Panc1 (cell line): ENCODE measurements at regions not wholly inside any gene's neighbourhood (a gene's known extent, or its start where the extent isn't known, plus 50 kb on each side); places are given as distances from the start of the nearest gene placed in this dataset.

Experiments used
- ATAC-seq: fragments of 200-7000 bp; cut with Tn5 transposase; 2 replicates; pipeline ENCODE4 v1.9.1; 2020; ENCODE audit warnings: mild to moderate bottlenecking, moderate library complexity
- BruUV-seq: library from RNA; stranded (reverse); fragments of 400-500 nt; replicated peaks from 2 replicates; lab custom pipeline; 2021; lab: Mats Ljungman, UMichigan
- CTCF ChIA-PET: fragments of 300-600 bp; sonication (Branson Sonifier 250); formaldehyde crosslinking; loops from one replicate; lab custom pipeline; 2022; ENCODE audit warnings: antibody characterized with exemption; lab: Charles Lee
- POLR2A ChIA-PET: fragments of 300-600 bp; sonication (Branson Sonifier 250); formaldehyde crosslinking; loops from one replicate; lab custom pipeline; 2022; ENCODE audit warnings: antibody characterized with exemption; lab: Charles Lee
- DNase-seq: peaks from one replicate; pipeline ENCODE4 v3.0.0-alpha.2; 2010; ENCODE audit warnings: low read depth, low spot score
- H3K27ac ChIP-seq: 2 replicates; pipeline ENCODE4 v1.5.1; 2011; ENCODE audit warnings: mild to moderate bottlenecking, low read length, inconsistent platforms
- H3K27me3 ChIP-seq: fragments of 200-500 bp; sonication (Bioruptor generic); 2 replicates; pipeline ENCODE4 v1.6.0; 2014; ENCODE audit warnings: low read length, inconsistent platforms; ENCODE audit not compliant: control insufficient read depth, insufficient read depth
- H3K36me3 ChIP-seq: fragments of 200-500 bp; sonication (Bioruptor generic); 2 replicates; pipeline ENCODE4 v1.5.1; 2014; ENCODE audit warnings: inconsistent platforms, mild to moderate bottlenecking, low read length, moderate library complexity; ENCODE audit not compliant: control insufficient read depth, insufficient read depth
- H3K4me1 ChIP-seq: 2 replicates; pipeline ENCODE4 v1.5.1; 2011; ENCODE audit warnings: inconsistent platforms, mild to moderate bottlenecking, low read length, moderate library complexity; ENCODE audit not compliant: control insufficient read depth, insufficient read depth
- H3K4me3 ChIP-seq, 2 experiments: 2 replicates each; pipeline ENCODE4 v1.5.1; 2011 to 2012; ENCODE audit warnings: low read depth in 2 of 2, low read length in 2 of 2, mild to moderate bottlenecking in 2 of 2, inconsistent platforms in 1 of 2, moderate library complexity in 1 of 2
- H3K9me3 ChIP-seq: fragments of 200-500 bp; sonication (Bioruptor generic); 2 replicates; pipeline ENCODE4 v1.5.1; 2014; ENCODE audit warnings: low read depth, mild to moderate bottlenecking, inconsistent platforms, low read length, moderate library complexity; ENCODE audit not compliant: control insufficient read depth, insufficient read depth
- POLR2AphosphoS5 ChIP-seq: IDR thresholded peaks from 2 replicates; pipeline ENCODE4 v1.6.1; 2012; ENCODE audit warnings: mild to moderate bottlenecking, low read depth, low read length, moderate library complexity
- SIN3A ChIP-seq: IDR thresholded peaks from 2 replicates; pipeline ENCODE4 v1.6.1; 2012; ENCODE audit warnings: low read depth, mild to moderate bottlenecking, low read length, moderate library complexity, borderline replicate concordance; ENCODE audit not compliant: insufficient read depth
- TCF7L2 ChIP-seq: IDR thresholded peaks from 2 replicates; pipeline ENCODE4 v1.6.1; 2011; ENCODE audit warnings: mild to moderate bottlenecking, low read depth, low read length, inconsistent platforms
- in situ Hi-C: cut with HindIII; loops from 2 replicates; pipeline ENCODE4 v1.10.0; 2016; ENCODE audit warnings: low sequenced_read_pairs, low pct_unique_long_range_greater_than_20kb
- intact Hi-C: fragments of 100-400 bp; cut with micrococcal nuclease; formaldehyde crosslinking; loops from one replicate; pipeline ENCODE4 v1.10.0; 2022; ENCODE audit not compliant: unreplicated experiment
- TF ChIP-seq, protein P1 (sequence below): fragments of 450-650 bp; IDR thresholded peaks from 2 replicates; pipeline ENCODE4 v1.5.1; 2017; ENCODE audit warnings: mild to moderate bottlenecking
- TF ChIP-seq, protein P2 (sequence below), 2 experiments: IDR thresholded peaks; 2 replicates each; pipeline ENCODE4 v1.6.1; 2011 to 2012; ENCODE audit warnings: low read depth in 2 of 2, control low read depth in 1 of 2, low read length in 1 of 2, mild to moderate bottlenecking in 1 of 2, moderate library complexity in 1 of 2; ENCODE audit not compliant: insufficient read depth in 1 of 2

DNA sequence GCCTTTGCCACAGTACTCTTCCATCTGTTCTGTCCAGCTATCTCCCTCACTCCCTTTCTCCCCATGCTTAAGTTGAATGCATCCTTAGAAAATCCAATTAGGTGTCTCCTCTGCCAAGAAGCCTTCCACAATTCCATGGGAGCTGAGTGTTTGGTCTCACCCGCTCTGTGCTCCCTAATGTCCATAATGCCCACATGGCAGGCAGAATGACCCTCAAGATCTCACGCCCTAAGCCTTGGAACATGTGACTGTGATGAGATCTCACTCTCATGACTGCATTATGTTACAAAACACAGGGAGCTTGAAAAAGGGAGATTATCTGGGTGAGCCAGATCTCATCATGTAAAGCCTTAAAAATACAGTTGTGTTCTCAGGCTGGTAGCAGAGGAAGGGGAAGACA, 229.4 kb downstream of the OMA1 start:
- Histone ChIP-seq H3K9me3 (no peaks in the 10 kb centered on the region), H3K27me3 (no peaks in the 10 kb centered on the region), H3K4me1 (no peaks in the 10 kb centered on the region), H3K36me3 (no peaks in the 10 kb centered on the region), H3K27ac (no peak overlapping the region), H3K4me3 (no peak overlapping the region)
- ATAC-seq (no peak), DNase-seq (no peak)
- TF ChIP-seq, protein P1, sequence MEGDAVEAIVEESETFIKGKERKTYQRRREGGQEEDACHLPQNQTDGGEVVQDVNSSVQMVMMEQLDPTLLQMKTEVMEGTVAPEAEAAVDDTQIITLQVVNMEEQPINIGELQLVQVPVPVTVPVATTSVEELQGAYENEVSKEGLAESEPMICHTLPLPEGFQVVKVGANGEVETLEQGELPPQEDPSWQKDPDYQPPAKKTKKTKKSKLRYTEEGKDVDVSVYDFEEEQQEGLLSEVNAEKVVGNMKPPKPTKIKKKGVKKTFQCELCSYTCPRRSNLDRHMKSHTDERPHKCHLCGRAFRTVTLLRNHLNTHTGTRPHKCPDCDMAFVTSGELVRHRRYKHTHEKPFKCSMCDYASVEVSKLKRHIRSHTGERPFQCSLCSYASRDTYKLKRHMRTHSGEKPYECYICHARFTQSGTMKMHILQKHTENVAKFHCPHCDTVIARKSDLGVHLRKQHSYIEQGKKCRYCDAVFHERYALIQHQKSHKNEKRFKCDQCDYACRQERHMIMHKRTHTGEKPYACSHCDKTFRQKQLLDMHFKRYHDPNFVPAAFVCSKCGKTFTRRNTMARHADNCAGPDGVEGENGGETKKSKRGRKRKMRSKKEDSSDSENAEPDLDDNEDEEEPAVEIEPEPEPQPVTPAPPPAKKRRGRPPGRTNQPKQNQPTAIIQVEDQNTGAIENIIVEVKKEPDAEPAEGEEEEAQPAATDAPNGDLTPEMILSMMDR, result no peak
- TF ChIP-seq POLR2AphosphoS5 (no peak), SIN3A (no peak), TCF7L2 (no peak)
- TF ChIP-seq, protein P2, sequence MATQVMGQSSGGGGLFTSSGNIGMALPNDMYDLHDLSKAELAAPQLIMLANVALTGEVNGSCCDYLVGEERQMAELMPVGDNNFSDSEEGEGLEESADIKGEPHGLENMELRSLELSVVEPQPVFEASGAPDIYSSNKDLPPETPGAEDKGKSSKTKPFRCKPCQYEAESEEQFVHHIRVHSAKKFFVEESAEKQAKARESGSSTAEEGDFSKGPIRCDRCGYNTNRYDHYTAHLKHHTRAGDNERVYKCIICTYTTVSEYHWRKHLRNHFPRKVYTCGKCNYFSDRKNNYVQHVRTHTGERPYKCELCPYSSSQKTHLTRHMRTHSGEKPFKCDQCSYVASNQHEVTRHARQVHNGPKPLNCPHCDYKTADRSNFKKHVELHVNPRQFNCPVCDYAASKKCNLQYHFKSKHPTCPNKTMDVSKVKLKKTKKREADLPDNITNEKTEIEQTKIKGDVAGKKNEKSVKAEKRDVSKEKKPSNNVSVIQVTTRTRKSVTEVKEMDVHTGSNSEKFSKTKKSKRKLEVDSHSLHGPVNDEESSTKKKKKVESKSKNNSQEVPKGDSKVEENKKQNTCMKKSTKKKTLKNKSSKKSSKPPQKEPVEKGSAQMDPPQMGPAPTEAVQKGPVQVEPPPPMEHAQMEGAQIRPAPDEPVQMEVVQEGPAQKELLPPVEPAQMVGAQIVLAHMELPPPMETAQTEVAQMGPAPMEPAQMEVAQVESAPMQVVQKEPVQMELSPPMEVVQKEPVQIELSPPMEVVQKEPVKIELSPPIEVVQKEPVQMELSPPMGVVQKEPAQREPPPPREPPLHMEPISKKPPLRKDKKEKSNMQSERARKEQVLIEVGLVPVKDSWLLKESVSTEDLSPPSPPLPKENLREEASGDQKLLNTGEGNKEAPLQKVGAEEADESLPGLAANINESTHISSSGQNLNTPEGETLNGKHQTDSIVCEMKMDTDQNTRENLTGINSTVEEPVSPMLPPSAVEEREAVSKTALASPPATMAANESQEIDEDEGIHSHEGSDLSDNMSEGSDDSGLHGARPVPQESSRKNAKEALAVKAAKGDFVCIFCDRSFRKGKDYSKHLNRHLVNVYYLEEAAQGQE (IDR thresholded peaks at IDR 0.05; ENCODE audit: insufficient read depth in 1 of 2, low read depth in 2 of 2, low read length in 1 of 2), result no peak
- ChIA-PET CTCF (no interaction called here), POLR2A (no interaction called here)
- in situ Hi-C loops (no loop called here), intact Hi-C loops (no loop called here)
- BruUV-seq, result no TSS peak

DNA sequence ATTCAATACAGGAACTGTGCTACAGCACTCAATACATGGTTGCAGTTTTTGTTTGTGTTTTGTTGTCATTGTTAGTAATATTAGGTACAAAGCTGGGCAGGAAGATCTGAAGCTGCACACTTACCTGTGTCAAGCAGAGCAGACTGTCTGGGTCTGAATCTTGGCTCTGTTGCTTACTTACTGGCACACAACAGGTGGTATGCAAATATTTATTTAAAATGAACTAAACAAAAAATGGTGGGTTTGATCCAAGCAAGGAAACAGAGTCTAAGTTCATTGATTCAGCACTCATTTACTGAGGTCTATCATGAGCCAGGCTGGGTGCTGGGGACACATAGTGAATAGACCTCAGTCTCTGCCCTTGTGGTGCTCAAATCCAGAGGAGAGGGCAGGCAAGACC, 230.4 kb downstream of the OMA1 start:
- intact Hi-C loops (no loop called here), in situ Hi-C loops (no loop called here)
- CTCF ChIA-PET, result no interaction called here
- Histone ChIP-seq H3K4me1 (no peaks in the 10 kb centered on the region), H3K27ac (no peak overlapping the region), H3K9me3 (no peaks in the 10 kb centered on the region), H3K27me3 (no peaks in the 10 kb centered on the region), H3K4me3 (no peak overlapping the region), H3K36me3 (no peaks in the 10 kb centered on the region)
- POLR2A ChIA-PET, result no interaction called here
- TF ChIP-seq, protein P2 (IDR thresholded peaks at IDR 0.05; ENCODE audit: insufficient read depth in 1 of 2, low read depth in 2 of 2, low read length in 1 of 2), result no peak
- TF ChIP-seq POLR2AphosphoS5 (no peak), TCF7L2 (no peak), SIN3A (no peak)
- TF ChIP-seq, protein P1, result no peak
- BruUV-seq, result no TSS peak
- ATAC-seq, result no peak
- no peak for DNase-seq
